Activated T-helper 17 cell treated with anti-CD3 and anti-CD28 coated beads, Interleukin-2, amount 50 U/mL, for 72 hours (primary cell): ENCODE measurements at regions not wholly inside any gene's neighbourhood (a gene's known extent, or its start where the extent isn't known, plus 50 kb on each side); places are given as distances from the start of the nearest gene placed in this dataset.

Experiments used
- ATAC-seq: fragments of 150-1000 bp; cut with Tn5 transposase; replicated peaks from 2 replicates; pipeline ENCODE4 v1.10.0; 2021; ENCODE audit warnings: mild to moderate bottlenecking, moderate library complexity
- H3K27ac Mint-ChIP-seq: one replicate; pipeline ENCODE4 v1.8.0; 2022; ENCODE audit warnings: mixed read lengths
- H3K27me3 Mint-ChIP-seq: one replicate; pipeline ENCODE4 v1.8.0; 2022; ENCODE audit warnings: mixed read lengths
- H3K36me3 Mint-ChIP-seq: one replicate; pipeline ENCODE4 v1.8.0; 2022; ENCODE audit warnings: low read depth, mild to moderate bottlenecking, mixed read lengths
- H3K4me1 Mint-ChIP-seq: one replicate; pipeline ENCODE4 v1.8.0; 2022; ENCODE audit warnings: mixed read lengths
- H3K4me3 Mint-ChIP-seq: one replicate; pipeline ENCODE4 v1.8.0; 2022; ENCODE audit warnings: mild to moderate bottlenecking, mixed read lengths
- H3K9me3 Mint-ChIP-seq: one replicate; pipeline ENCODE4 v1.8.0; 2022; ENCODE audit warnings: mixed read lengths

- no peak overlapping the region for H3K27ac Mint-ChIP-seq
- H3K36me3 Mint-ChIP-seq, result no peaks in the 10 kb centered on the region
- no peaks in the 10 kb centered on the region for H3K27me3 Mint-ChIP-seq
- no peak overlapping the region for H3K4me3 Mint-ChIP-seq
- no peak for ATAC-seq
- H3K9me3 Mint-ChIP-seq, result no peaks in the 10 kb centered on the region
- H3K4me1 Mint-ChIP-seq, result no peaks in the 10 kb centered on the region
Measured at GRCh38 chr3:64919934-64920333, 232.1 kb upstream of the ADAMTS9 start.

- Mint-ChIP-seq H3K27me3 (no peaks in the 10 kb centered on the region), H3K36me3 (no peaks in the 10 kb centered on the region), H3K4me1 (no peaks in the 10 kb centered on the region), H3K27ac (no peak overlapping the region), H3K9me3 (peaks cover 9% of the 10 kb centered on the region), H3K4me3 (no peak overlapping the region)
- ATAC-seq, result no peak
Measured at GRCh38 chr3:64918989-64919388, 231.2 kb upstream of the ADAMTS9 start.

DNA sequence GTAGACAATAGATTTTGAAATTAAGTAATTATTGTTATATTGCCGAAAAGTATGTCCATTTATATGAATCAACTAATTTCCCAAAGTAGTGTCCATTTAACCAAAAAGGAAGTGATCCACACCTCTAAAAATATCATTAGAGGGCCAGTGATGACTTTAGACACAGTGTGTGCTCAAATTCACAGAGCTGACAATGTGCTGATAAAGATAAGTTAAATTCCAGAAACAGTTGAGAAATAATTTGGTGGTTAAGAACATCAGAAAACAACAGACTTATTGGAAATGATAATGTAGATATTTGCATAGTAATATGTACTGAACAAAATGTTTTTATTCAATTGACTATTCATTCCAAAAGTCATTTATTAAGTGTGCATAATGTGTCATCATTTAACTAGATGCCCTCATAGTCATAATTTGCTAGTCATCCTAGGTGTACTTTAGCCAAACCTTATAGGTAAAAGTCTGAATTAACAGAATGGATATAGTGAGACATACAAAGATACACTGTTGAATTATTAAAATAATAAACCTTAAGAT lies 230.2 kb upstream of the ADAMTS9 start:
- H3K27me3 Mint-ChIP-seq, result no peaks in the 10 kb centered on the region

GRCh38 chr3:64916937-64917336 lies 229.1 kb upstream of the ADAMTS9 start:
- Mint-ChIP-seq H3K4me3 (no peak overlapping the region), H3K27ac (no peak overlapping the region), H3K4me1 (no peaks in the 10 kb centered on the region), H3K9me3 (peaks cover 16% of the 10 kb centered on the region), H3K36me3 (no peaks in the 10 kb centered on the region), H3K27me3 (no peaks in the 10 kb centered on the region)
- no peak for ATAC-seq

More for the DNA sequence above, 230.2 kb upstream of the ADAMTS9 start:
- Mint-ChIP-seq H3K27ac (no peak overlapping the region), H3K9me3 (peaks cover 10% of the 10 kb centered on the region), H3K4me3 (no peak overlapping the region), H3K4me1 (no peaks in the 10 kb centered on the region), H3K36me3 (no peaks in the 10 kb centered on the region)
- no peak for ATAC-seq

- Mint-ChIP-seq H3K4me1 (no peaks in the 10 kb centered on the region), H3K27ac (no peak overlapping the region)
Measured at GRCh38 chr3:64916192-64916798, 228.5 kb upstream of the ADAMTS9 start.

GRCh38 chr3:64915778-64916177 lies 228.0 kb upstream of the ADAMTS9 start:
- ATAC-seq, result no peak
- Mint-ChIP-seq H3K4me3 (no peak overlapping the region), H3K27me3 (no peaks in the 10 kb centered on the region), H3K36me3 (no peaks in the 10 kb centered on the region), H3K27ac (no peak overlapping the region), H3K9me3 (peaks cover 20% of the 10 kb centered on the region), H3K4me1 (no peaks in the 10 kb centered on the region)

More at GRCh38 chr3:64916192-64916798, 228.5 kb upstream of the ADAMTS9 start:
- Mint-ChIP-seq H3K9me3 (peaks cover 16% of the 10 kb centered on the region), H3K36me3 (no peaks in the 10 kb centered on the region), H3K4me3 (no peak overlapping the region), H3K27me3 (no peaks in the 10 kb centered on the region)
- ATAC-seq, result no peak

DNA sequence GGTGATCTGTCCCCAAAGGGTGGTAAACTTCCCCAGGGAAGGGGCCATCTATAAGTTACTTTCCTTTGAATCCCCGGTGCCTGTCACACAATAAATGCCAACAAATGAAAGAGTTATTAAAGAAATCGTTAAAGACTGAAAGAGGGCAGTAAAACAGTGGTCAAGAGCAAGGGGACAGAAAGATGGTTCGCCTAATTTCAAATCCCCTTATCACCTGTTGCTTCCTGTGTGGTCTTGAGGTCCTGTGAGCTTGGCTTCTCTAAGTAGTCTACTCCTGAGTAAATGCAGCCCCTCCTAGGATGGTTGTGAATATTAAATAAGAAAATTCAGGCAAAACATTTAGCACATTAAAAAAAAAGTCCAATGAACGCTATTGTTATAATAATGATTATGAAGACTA lies 225.7 kb upstream of the ADAMTS9 start:
- ATAC-seq, result no peak
- H3K36me3 Mint-ChIP-seq, result no peaks in the 10 kb centered on the region

DNA sequence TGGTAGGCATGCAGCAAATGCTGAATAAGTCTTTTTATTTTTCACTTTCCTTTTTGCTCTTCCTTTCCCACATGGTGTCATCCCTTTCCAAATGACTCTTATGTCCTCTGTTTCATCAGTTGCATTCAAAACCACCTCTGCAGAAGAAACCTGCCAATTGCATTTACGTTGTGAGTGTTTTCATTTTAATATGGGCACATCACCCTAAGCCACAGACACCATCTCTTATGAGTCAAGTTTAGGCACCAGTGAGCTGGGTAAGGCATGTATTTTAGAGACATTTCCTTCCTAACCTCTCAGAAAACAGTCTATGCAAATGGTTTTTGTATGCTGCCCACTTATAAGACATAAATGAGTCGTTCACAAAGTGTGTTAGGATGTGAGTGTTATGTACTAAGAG lies 223.3 kb upstream of the ADAMTS9 start:
- H3K4me1 Mint-ChIP-seq, result no peaks in the 10 kb centered on the region
- H3K27me3 Mint-ChIP-seq, result no peaks in the 10 kb centered on the region
- H3K27ac Mint-ChIP-seq, result no peak overlapping the region
- peaks cover 33% of the 10 kb centered on the region for H3K9me3 Mint-ChIP-seq
- peak; percentile 39 for ATAC-seq
- no peak overlapping the region for H3K4me3 Mint-ChIP-seq
- no peaks in the 10 kb centered on the region for H3K36me3 Mint-ChIP-seq

More for the DNA sequence above, 225.7 kb upstream of the ADAMTS9 start:
- no peaks in the 10 kb centered on the region for H3K4me1 Mint-ChIP-seq
- H3K4me3 Mint-ChIP-seq, result no peak overlapping the region
- H3K27me3 Mint-ChIP-seq, result no peaks in the 10 kb centered on the region
- H3K9me3 Mint-ChIP-seq, result peaks cover 26% of the 10 kb centered on the region
- no peak overlapping the region for H3K27ac Mint-ChIP-seq

DNA sequence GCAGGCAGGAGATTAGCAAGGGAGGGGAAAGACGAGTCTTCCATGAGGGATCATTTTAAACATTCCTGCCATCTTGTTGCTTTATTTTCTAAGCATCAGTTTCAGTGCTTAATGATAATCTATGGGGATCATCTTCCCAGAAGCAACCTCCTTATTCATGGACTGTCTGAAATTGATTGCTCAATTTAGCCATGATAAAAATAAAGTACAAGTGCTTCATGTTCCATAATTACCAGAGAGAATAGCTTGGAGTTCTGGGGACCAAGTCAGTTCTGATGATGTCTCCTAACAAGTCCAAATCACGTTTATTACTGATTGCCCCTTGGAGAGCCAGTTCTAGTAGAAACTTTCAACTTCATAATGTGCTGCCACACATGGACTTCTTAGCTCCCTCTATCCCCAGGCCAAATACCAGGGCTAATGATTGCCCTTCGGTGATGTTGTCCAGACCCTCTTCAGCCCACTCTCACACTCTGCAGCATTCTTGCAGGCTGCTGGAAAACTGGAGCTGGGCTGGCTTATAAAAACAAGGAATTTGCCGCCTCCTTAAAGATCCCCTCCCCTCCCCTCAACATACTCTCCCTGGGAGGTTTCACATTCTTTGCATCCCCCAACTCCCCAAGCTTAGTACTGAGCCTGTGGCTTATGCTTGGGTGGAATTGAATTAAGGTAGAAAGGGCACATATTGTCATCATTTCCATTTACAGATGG lies 222.1 kb upstream of the ADAMTS9 start:
- Mint-ChIP-seq H3K36me3 (no peaks in the 10 kb centered on the region), H3K27me3 (no peaks in the 10 kb centered on the region), H3K27ac (no peak overlapping the region), H3K4me1 (no peaks in the 10 kb centered on the region), H3K4me3 (no peak overlapping the region), H3K9me3 (peaks cover 36% of the 10 kb centered on the region)
- no peak for ATAC-seq

GRCh38 chr3:64909011-64909410 lies 221.2 kb upstream of the ADAMTS9 start:
- H3K9me3 Mint-ChIP-seq, result peaks cover 27% of the 10 kb centered on the region
- no peaks in the 10 kb centered on the region for H3K4me1 Mint-ChIP-seq
- ATAC-seq, result no peak
- no peaks in the 10 kb centered on the region for H3K36me3 Mint-ChIP-seq
- no peak overlapping the region for H3K4me3 Mint-ChIP-seq
- no peaks in the 10 kb centered on the region for H3K27me3 Mint-ChIP-seq
- H3K27ac Mint-ChIP-seq, result no peak overlapping the region

GRCh38 chr3:64908251-64908685 lies 220.5 kb upstream of the ADAMTS9 start:
- H3K4me3 Mint-ChIP-seq, result no peak overlapping the region
- H3K36me3 Mint-ChIP-seq, result no peaks in the 10 kb centered on the region
- H3K4me1 Mint-ChIP-seq, result no peaks in the 10 kb centered on the region
- peaks cover 26% of the 10 kb centered on the region for H3K9me3 Mint-ChIP-seq
- ATAC-seq, result no peak
- no peaks in the 10 kb centered on the region for H3K27me3 Mint-ChIP-seq
- H3K27ac Mint-ChIP-seq, result no peak overlapping the region

- no peak overlapping the region for H3K27ac Mint-ChIP-seq
- no peaks in the 10 kb centered on the region for H3K27me3 Mint-ChIP-seq
- H3K9me3 Mint-ChIP-seq, result peaks cover 17% of the 10 kb centered on the region
Measured at GRCh38 chr3:64905906-64906410, 218.2 kb upstream of the ADAMTS9 start.

DNA sequence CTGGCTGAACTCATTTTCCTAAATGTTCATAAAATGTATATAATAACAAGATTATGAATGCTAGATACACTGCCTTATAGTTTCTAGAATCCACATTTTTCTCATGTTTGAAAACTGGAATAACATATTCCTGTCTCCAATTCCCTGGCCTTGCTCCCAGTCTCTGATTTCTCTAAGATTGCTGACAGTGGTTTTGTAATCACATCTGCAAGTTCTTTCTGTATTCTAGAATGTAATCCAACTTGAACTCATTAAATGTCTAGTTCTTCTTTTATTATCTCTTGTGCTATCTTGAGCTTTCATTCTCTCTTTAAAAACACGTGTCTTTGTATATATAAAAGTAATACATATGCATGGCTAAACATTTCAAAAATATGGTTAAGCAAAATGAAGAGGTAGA lies 215.2 kb upstream of the ADAMTS9 start:
- Mint-ChIP-seq H3K36me3 (no peaks in the 10 kb centered on the region), H3K27me3 (no peaks in the 10 kb centered on the region), H3K27ac (no peak overlapping the region), H3K4me1 (no peaks in the 10 kb centered on the region), H3K9me3 (peaks cover 7% of the 10 kb centered on the region), H3K4me3 (no peak overlapping the region)
- ATAC-seq, result no peak

More at GRCh38 chr3:64905906-64906410, 218.2 kb upstream of the ADAMTS9 start:
- H3K4me3 Mint-ChIP-seq, result no peak overlapping the region
- H3K36me3 Mint-ChIP-seq, result no peaks in the 10 kb centered on the region
- no peak for ATAC-seq
- no peaks in the 10 kb centered on the region for H3K4me1 Mint-ChIP-seq

GRCh38 chr3:64901986-64902516 lies 214.3 kb upstream of the ADAMTS9 start:
- H3K27ac Mint-ChIP-seq, result no peak overlapping the region
- H3K27me3 Mint-ChIP-seq, result no peaks in the 10 kb centered on the region
- no peak for ATAC-seq
- no peak overlapping the region for H3K4me3 Mint-ChIP-seq
- H3K9me3 Mint-ChIP-seq, result peaks cover 7% of the 10 kb centered on the region
- H3K36me3 Mint-ChIP-seq, result no peaks in the 10 kb centered on the region
- no peaks in the 10 kb centered on the region for H3K4me1 Mint-ChIP-seq

DNA sequence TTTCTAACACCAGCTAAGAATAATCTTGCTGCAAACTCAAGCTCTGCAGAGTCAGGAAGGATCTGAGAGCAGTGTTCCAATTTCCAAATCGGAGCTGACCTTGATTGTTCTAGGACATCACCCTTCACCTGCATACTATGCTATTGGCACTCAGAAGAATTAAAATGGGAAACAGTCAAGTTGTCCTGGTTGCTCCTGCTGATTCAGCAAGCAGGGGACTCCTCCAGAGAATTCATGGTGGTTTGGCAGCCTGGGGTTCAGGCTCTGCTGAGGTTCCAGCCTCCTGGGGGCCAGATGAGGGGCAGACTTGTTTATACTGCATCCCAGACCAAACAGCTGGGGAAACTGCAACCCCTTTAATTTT lies 213.7 kb upstream of the ADAMTS9 start:
- H3K36me3 Mint-ChIP-seq, result no peaks in the 10 kb centered on the region

More for the DNA sequence above, 213.7 kb upstream of the ADAMTS9 start:
- H3K9me3 Mint-ChIP-seq, result peaks cover 7% of the 10 kb centered on the region
- H3K27me3 Mint-ChIP-seq, result no peaks in the 10 kb centered on the region
- no peak for ATAC-seq
- no peaks in the 10 kb centered on the region for H3K4me1 Mint-ChIP-seq
- no peak overlapping the region for H3K4me3 Mint-ChIP-seq
- H3K27ac Mint-ChIP-seq, result no peak overlapping the region
